Astrocyte of the cerebellum (primary cell): ENCODE measurements at regions not wholly inside any gene's neighbourhood (a gene's known extent, or its start where the extent isn't known, plus 50 kb on each side); places are given as distances from the start of the nearest gene placed in this dataset.

Source experiments
- DNase-seq: peaks from one replicate; pipeline ENCODE4 v3.0.0-alpha.2; 2011; ENCODE audit warnings: low read depth
- H3K4me3 ChIP-seq: 2 replicates; pipeline ENCODE4 v1.5.1; 2011; ENCODE audit warnings: mild to moderate bottlenecking, low read depth, low read length, moderate library complexity
- in situ Hi-C: cut with HindIII; loops from 2 replicates; pipeline ENCODE4 v1.10.0; 2017; ENCODE audit warnings: low sequenced_read_pairs
- TF ChIP-seq, protein P1 (sequence below): IDR thresholded peaks from 2 replicates; pipeline ENCODE4 v1.5.1; 2012; ENCODE audit warnings: low read length, low read depth, moderate library complexity, mild to moderate bottlenecking; ENCODE audit errors: missing control alignments

DNA sequence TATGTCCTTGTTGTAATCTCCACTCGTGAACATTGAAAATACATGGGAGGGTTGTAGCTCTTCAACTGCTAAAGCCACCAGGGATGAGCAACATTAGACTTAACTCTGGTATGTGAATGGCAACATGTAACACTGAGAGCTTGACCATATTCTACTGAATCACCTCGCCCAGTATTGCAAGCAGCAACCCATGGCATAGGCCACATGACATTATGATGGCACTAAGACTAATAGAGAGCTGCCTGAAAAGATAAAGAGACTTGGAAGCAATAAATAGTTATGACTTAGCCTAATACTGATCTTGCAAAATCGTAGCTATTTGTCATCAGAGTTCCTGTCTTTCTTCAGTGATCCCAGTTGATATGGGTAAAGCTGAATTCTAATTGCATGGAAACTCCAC, 108.4 kb upstream of the NREP start:
- no peak overlapping the region for H3K4me3 ChIP-seq
- DNase-seq = no peak
- TF ChIP-seq, protein P1, sequence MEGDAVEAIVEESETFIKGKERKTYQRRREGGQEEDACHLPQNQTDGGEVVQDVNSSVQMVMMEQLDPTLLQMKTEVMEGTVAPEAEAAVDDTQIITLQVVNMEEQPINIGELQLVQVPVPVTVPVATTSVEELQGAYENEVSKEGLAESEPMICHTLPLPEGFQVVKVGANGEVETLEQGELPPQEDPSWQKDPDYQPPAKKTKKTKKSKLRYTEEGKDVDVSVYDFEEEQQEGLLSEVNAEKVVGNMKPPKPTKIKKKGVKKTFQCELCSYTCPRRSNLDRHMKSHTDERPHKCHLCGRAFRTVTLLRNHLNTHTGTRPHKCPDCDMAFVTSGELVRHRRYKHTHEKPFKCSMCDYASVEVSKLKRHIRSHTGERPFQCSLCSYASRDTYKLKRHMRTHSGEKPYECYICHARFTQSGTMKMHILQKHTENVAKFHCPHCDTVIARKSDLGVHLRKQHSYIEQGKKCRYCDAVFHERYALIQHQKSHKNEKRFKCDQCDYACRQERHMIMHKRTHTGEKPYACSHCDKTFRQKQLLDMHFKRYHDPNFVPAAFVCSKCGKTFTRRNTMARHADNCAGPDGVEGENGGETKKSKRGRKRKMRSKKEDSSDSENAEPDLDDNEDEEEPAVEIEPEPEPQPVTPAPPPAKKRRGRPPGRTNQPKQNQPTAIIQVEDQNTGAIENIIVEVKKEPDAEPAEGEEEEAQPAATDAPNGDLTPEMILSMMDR = no peak
- in situ Hi-C loops = no loop called here

DNA sequence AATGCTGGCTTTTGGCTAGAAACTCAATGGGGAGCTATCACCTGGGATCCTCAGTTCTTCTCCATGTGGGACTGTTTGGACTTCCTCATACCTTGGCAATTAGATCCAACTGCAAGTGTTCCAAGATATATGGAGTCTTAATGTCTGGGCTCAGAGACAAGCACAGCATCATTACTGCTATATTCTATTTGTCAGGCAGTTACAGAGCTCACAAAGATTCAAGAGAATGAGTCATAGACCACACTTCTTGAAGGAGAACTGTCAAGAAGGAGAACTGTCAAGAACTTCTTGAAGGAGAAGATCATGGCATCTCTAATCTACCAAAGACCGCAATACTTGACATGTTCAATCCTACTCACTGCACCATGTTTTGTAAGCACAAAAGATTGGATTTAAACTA, 106.8 kb upstream of the NREP start:
- DNase-seq = no peak
- TF ChIP-seq, protein P1 = no peak
- in situ Hi-C loops = no loop called here
- H3K4me3 ChIP-seq = no peak overlapping the region

GRCh38 chr5:111859533-111860270, 102.7 kb upstream of the NREP start:
- H3K4me3 ChIP-seq = no peak overlapping the region
- TF ChIP-seq, protein P1 = no peak
- DNase-seq = peak; percentile 66
- in situ Hi-C loops = no loop called here

DNA sequence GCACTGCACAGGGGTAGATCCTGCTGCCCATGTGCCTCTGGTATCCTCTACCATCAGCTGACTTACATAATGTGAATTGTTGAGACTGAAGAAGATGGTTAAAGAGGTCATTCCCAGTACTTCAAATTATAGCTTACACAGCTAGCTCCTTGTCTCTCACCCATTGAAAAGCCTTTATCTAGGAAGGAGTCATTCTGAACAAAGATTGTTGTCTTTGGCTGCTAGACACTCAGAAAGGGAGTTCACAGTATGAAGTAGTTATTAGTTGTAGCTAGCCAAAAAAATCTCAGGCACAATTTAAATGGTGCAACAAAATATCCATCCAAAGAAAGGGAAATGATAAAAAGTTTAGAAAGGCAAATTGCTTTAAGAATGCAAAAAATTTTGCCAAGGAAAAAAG, 102.0 kb upstream of the NREP start:
- H3K4me3 ChIP-seq = no peak overlapping the region
- TF ChIP-seq, protein P1 = no peak
- in situ Hi-C loops = no loop called here
- peak; percentile 49 for DNase-seq

DNA sequence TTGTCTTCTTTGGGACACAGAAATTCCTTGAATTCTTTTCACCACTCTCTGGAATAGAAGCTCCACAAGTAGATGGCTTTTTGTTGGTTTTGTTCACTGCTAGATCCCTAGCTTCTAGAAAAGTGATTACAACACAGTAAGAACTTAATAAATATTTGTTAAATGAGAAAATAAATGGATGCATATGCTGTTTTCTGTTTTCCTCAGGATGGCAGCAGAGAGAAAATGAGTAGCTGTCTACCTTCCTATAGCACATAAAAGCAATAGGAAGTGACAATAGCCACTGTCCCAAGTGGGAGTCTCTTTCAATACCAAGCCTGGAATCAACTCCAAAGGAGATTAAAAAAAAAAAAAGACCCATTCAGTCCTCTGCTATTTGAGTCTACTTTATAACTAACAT, 100.6 kb upstream of the NREP start:
- no peak overlapping the region for H3K4me3 ChIP-seq
- in situ Hi-C loops = no loop called here
- no peak for DNase-seq
- TF ChIP-seq, protein P1 = peak; percentile 5

- no peak for DNase-seq
- in situ Hi-C loops = no loop called here
- H3K4me3 ChIP-seq = no peak overlapping the region
- TF ChIP-seq, protein P1 = no peak
Observed at GRCh38 chr5:111856876-111857466, 100.0 kb upstream of the NREP start.
